Smooth muscle cell (in vitro differentiated cells): ENCODE measurements at regions not wholly inside any gene's neighbourhood (a gene's known extent, or its start where the extent isn't known, plus 50 kb on each side); places are given as distances from the start of the nearest gene placed in this dataset.

Source experiments
- DNase-seq: peaks from one replicate; lab custom pipeline; 2025; ENCODE audit not compliant: unreplicated experiment; lab: John Stamatoyannopoulos, UW
- H2AFZ ChIP-seq: fragments of 200-600 bp; sonication (generic); 2 replicates; pipeline ENCODE4 v1.6.0; 2016; ENCODE audit warnings: antibody characterized with exemption, low read depth, mild to moderate bottlenecking
- H3F3A ChIP-seq: fragments of 200-600 bp; sonication (generic); 2 replicates; pipeline ENCODE4 v1.6.0; 2017; ENCODE audit warnings: antibody characterized with exemption, low read depth
- H3K27ac ChIP-seq: fragments of 200-600 bp; sonication (generic); 2 replicates; pipeline ENCODE4 v1.5.1; 2016; ENCODE audit warnings: low read depth, mild to moderate bottlenecking
- H3K27me3 ChIP-seq: fragments of 200-600 bp; sonication (generic); 2 replicates; pipeline ENCODE4 v1.6.1; 2016; ENCODE audit warnings: low read depth, mild to moderate bottlenecking
- H3K36me3 ChIP-seq: fragments of 200-600 bp; sonication (generic); 2 replicates; pipeline ENCODE4 v1.5.1; 2016; ENCODE audit warnings: low read depth
- H3K4me1 ChIP-seq: fragments of 200-600 bp; sonication (generic); 2 replicates; pipeline ENCODE4 v1.5.1; 2016; ENCODE audit warnings: low read depth
- H3K4me2 ChIP-seq: fragments of 200-600 bp; sonication (generic); 2 replicates; pipeline ENCODE4 v1.6.0; 2016; ENCODE audit warnings: mild to moderate bottlenecking
- H3K4me3 ChIP-seq: fragments of 200-600 bp; sonication (generic); 2 replicates; pipeline ENCODE4 v1.5.1; 2016; ENCODE audit warnings: mild to moderate bottlenecking
- H3K79me2 ChIP-seq: fragments of 200-600 bp; sonication (generic); 2 replicates; pipeline ENCODE4 v1.6.0; 2016; ENCODE audit warnings: low read depth, mild to moderate bottlenecking
- H3K9ac ChIP-seq: fragments of 200-600 bp; sonication (generic); 2 replicates; pipeline ENCODE4 v1.6.0; 2016; ENCODE audit warnings: low read depth
- H3K9me3 ChIP-seq: fragments of 200-600 bp; sonication (generic); replicated peaks from 2 replicates; pipeline ENCODE4 v1.5.1; 2016; ENCODE audit warnings: low read depth
- H4K20me1 ChIP-seq: fragments of 200-600 bp; sonication (generic); 2 replicates; pipeline ENCODE4 v1.6.0; 2016; ENCODE audit warnings: low read depth
- CTCF ChIP-seq: fragments of 200-600 bp; sonication (generic); IDR thresholded peaks from 2 replicates; pipeline ENCODE4 v1.5.1; 2017; ENCODE audit warnings: borderline replicate concordance, mild to moderate bottlenecking, antibody characterized with exemption; ENCODE audit not compliant: insufficient read depth, poor library complexity, severe bottlenecking
- WGBS: methylation state at CpG from one replicate; pipeline ENCODE4 v1.1.7; 2016; ENCODE audit warnings: low lambda C conversion rate; 5-methylcytosine and 5-hydroxymethylcytosine counted together

GRCh38 chr12:116347265-116347664 lies 69.8 kb upstream of the MED13L start:
- no peaks in the 10 kb centered on the region for H3K36me3 ChIP-seq
- no peak for DNase-seq
- H3K79me2 ChIP-seq = no peaks in the 10 kb centered on the region
- 94% methylated on average over 1 of the region's 1 CpG for WGBS
- H3K4me2 ChIP-seq = no peak overlapping the region
- H3F3A ChIP-seq = peaks cover 9% of the 10 kb centered on the region
- H3K27me3 ChIP-seq = no peaks in the 10 kb centered on the region
- H4K20me1 ChIP-seq = no peaks in the 10 kb centered on the region
- peaks cover 7% of the 10 kb centered on the region for H3K4me1 ChIP-seq
- no peak for TF ChIP-seq CTCF
- no peak overlapping the region for H2AFZ ChIP-seq
- no peak overlapping the region for H3K9ac ChIP-seq
- peak overlapping the region; percentile 26 for H3K27ac ChIP-seq
- no peak overlapping the region for H3K4me3 ChIP-seq
- no peaks in the 10 kb centered on the region for H3K9me3 ChIP-seq

GRCh38 chr12:116352315-116352835 lies 74.9 kb upstream of the MED13L start:
- no peak overlapping the region for H3K4me2 ChIP-seq
- WGBS = 83% methylated on average over 4 of the region's 4 CpGs
- no peaks in the 10 kb centered on the region for H3K36me3 ChIP-seq
- no peak overlapping the region for H3K4me3 ChIP-seq
- no peak for TF ChIP-seq CTCF
- no peaks in the 10 kb centered on the region for H3K79me2 ChIP-seq
- H4K20me1 ChIP-seq = no peaks in the 10 kb centered on the region
- no peak overlapping the region for H3K9ac ChIP-seq
- H3F3A ChIP-seq = peaks cover 5% of the 10 kb centered on the region
- H3K4me1 ChIP-seq = no peaks in the 10 kb centered on the region
- no peaks in the 10 kb centered on the region for H3K9me3 ChIP-seq
- no peak overlapping the region for H2AFZ ChIP-seq
- no peaks in the 10 kb centered on the region for H3K27me3 ChIP-seq
- no peak overlapping the region for H3K27ac ChIP-seq
- DNase-seq = no peak

- 92% methylated on average over 2 of the region's 2 CpGs for WGBS
Measured at GRCh38 chr12:116353958-116354357, 76.5 kb upstream of the MED13L start.

More at GRCh38 chr12:116353958-116354357, 76.5 kb upstream of the MED13L start:
- Histone ChIP-seq H3K27me3 (no peaks in the 10 kb centered on the region), H3K9me3 (no peaks in the 10 kb centered on the region), H3F3A (peaks cover 13% of the 10 kb centered on the region), H3K79me2 (no peaks in the 10 kb centered on the region), H3K4me3 (no peak overlapping the region), H2AFZ (no peak overlapping the region), H3K27ac (no peak overlapping the region), H3K4me1 (peaks cover 5% of the 10 kb centered on the region), H4K20me1 (no peaks in the 10 kb centered on the region), H3K4me2 (no peak overlapping the region), H3K9ac (no peak overlapping the region), H3K36me3 (no peaks in the 10 kb centered on the region)
- no peak for TF ChIP-seq CTCF
- no peak for DNase-seq
